K562 (cell line): ENCODE measurements at regions not wholly inside any gene's neighbourhood (a gene's known extent, or its start where the extent isn't known, plus 50 kb on each side); places are given as distances from the start of the nearest gene placed in this dataset.

ENCODE experiments used
- ATAC-seq: fragments of 200-7000 bp; cut with Tn5 transposase; 3 replicates; pipeline ENCODE4 v1.9.1; 2020; ENCODE audit warnings: moderate library complexity
- BruUV-seq: library from RNA; stranded (reverse); fragments of 400-500 nt; replicated peaks from 2 replicates; lab custom pipeline; 2021; lab: Mats Ljungman, UMichigan
- CTCF ChIA-PET: fragments of 300-600 bp; formaldehyde crosslinking; extraction: SDS; loops from one replicate; lab custom pipeline; 2021; ENCODE audit warnings: low intra/inter-chr PET ratio; lab: Yijun Ruan, JAX
- POLR2A ChIA-PET: fragments of 300-600, 350-650 bp; sonication (Branson Sonifier 250); formaldehyde crosslinking; extraction: SDS; loops from one replicate; lab custom pipeline; 2021; ENCODE audit warnings: antibody characterized with exemption, inconsistent platforms; lab: Yijun Ruan, JAX
- DNase-seq, 4 experiments: peaks; one replicate each; pipeline versions ENCODE4 v3.0.0 to v3.0.0-alpha.2; 2011 to 2018; ENCODE audit warnings: low spot score in 3 of 4, mixed read lengths in 3 of 4; ENCODE audit errors: extremely low read depth in 1 of 4
- FAIRE-seq: peaks from 2 replicates; lab custom pipeline; 2011; peaks lifted over from hg19 to GRCh38; lab: Jason Lieb, UNC
- H2AFZ ChIP-seq: 2 replicates; pipeline ENCODE4 v1.6.0; 2011; ENCODE audit warnings: low read depth, low read length, control low read depth, inconsistent platforms
- H3K27ac ChIP-seq: fragments of 200-600 bp; 3 replicates; pipeline ENCODE4 v1.8.0; 2011; ENCODE audit warnings: low read depth, mild to moderate bottlenecking, control low read depth, inconsistent platforms, low read length, moderate library complexity, mixed read lengths; ENCODE audit errors: extremely low read depth
- H3K27me3 ChIP-seq, 2 experiments: fragments of 300-600 bp in 1 of 2; 2 replicates in 1 of 2; 3 replicates in 1 of 2; pipeline versions ENCODE4 v1.6.0 to v1.8.0; 2011; ENCODE audit warnings: inconsistent platforms in 2 of 2, low read length in 2 of 2, mild to moderate bottlenecking in 1 of 2, mixed read lengths in 1 of 2, moderate library complexity in 1 of 2; ENCODE audit not compliant: control insufficient read depth in 2 of 2, insufficient read depth in 2 of 2
- H3K36me3 ChIP-seq: fragments of 300-600 bp; 3 replicates; pipeline ENCODE4 v1.8.0; 2011; ENCODE audit warnings: mild to moderate bottlenecking, low read length, inconsistent platforms; ENCODE audit not compliant: control insufficient read depth, insufficient read depth
- H3K4me1 ChIP-seq, 2 experiments: fragments of 200-600 bp in 1 of 2; replicated peaks in 1 of 2; 2 replicates in 1 of 2; 3 replicates in 1 of 2; pipeline versions ENCODE4 v1.5.1 to v1.8.0; 2011; ENCODE audit warnings: inconsistent platforms in 2 of 2, low read length in 2 of 2, mild to moderate bottlenecking in 1 of 2, mixed read lengths in 1 of 2, moderate library complexity in 1 of 2; ENCODE audit not compliant: control insufficient read depth in 2 of 2, insufficient read depth in 2 of 2
- H3K4me2 ChIP-seq: 2 replicates; pipeline ENCODE4 v1.6.1; 2011; ENCODE audit warnings: low read length, control low read depth, inconsistent platforms, mixed read lengths; ENCODE audit not compliant: insufficient read depth
- H3K4me3 ChIP-seq: fragments of 200-600 bp; sonication (generic), shearing (Covaris generic); 2 replicates; pipeline ENCODE4 v1.5.1; 2016; ENCODE audit warnings: control low read depth, inconsistent platforms
- H3K79me2 ChIP-seq: fragments of 200-600 bp; 3 replicates; pipeline ENCODE4 v1.8.0; 2011; ENCODE audit warnings: low read length, inconsistent platforms; ENCODE audit not compliant: control insufficient read depth, insufficient read depth
- H3K9ac ChIP-seq, 2 experiments: 2 replicates each; pipeline versions ENCODE4 v1.6.0 to v1.6.1; 2011; ENCODE audit warnings: low read depth in 2 of 2, low read length in 2 of 2, control low read depth in 1 of 2, inconsistent platforms in 1 of 2, mild to moderate bottlenecking in 1 of 2, mixed read lengths in 1 of 2; ENCODE audit not compliant: insufficient read depth in 1 of 2
- H3K9me1 ChIP-seq: one replicate; pipeline ENCODE4 v1.6.0; 2011; ENCODE audit warnings: inconsistent platforms, mild to moderate bottlenecking, low read length, moderate library complexity; ENCODE audit not compliant: control insufficient read depth, insufficient read depth
- H3K9me3 ChIP-seq: replicated peaks from 2 replicates; pipeline ENCODE4 v1.5.1; 2011; ENCODE audit warnings: low read depth, low read length, inconsistent platforms; ENCODE audit not compliant: control insufficient read depth, insufficient read depth
- H4K20me1 ChIP-seq: replicated peaks from 2 replicates; pipeline ENCODE4 v1.6.1; 2011; ENCODE audit warnings: low read length, inconsistent platforms, mixed read lengths; ENCODE audit not compliant: control insufficient read depth, insufficient read depth
- ARID2 ChIP-seq: fragments of 450-650 bp; IDR thresholded peaks from 2 replicates; pipeline ENCODE4 v1.6.1; 2017; ENCODE audit warnings: antibody characterized with exemption, mild to moderate bottlenecking
- BACH1 ChIP-seq: fragments of 200-800 bp; sonication (Bioruptor generic); IDR thresholded peaks from 2 replicates; pipeline ENCODE4 v1.6.1; 2016; ENCODE audit warnings: missing genetic modification characterization, missing compliant biosample characterization
- BDP1 ChIP-seq: IDR thresholded peaks from 3 replicates; pipeline ENCODE4 v1.6.1; 2011; ENCODE audit not compliant: insufficient read length, insufficient read depth
- ETV5 ChIP-seq: sonication (generic); formaldehyde crosslinking; IDR thresholded peaks from 2 replicates; pipeline ENCODE4 v1.4.0; 2020; ENCODE audit warnings: low read depth, mild to moderate bottlenecking, missing genetic modification reagents
- HCFC1 ChIP-seq: IDR thresholded peaks from 2 replicates; pipeline ENCODE4 v1.6.1; 2012; ENCODE audit warnings: low read depth, low read length, improper control_type of control experiment
- HNRNPK ChIP-seq: fragments of 200-400 bp; formaldehyde crosslinking; IDR thresholded peaks from one replicate; pipeline ENCODE4 v1.6.1; 2018; ENCODE audit warnings: mild to moderate bottlenecking, low read depth, low read length; ENCODE audit not compliant: poor library complexity, severe bottlenecking
- MCM2 ChIP-seq: fragments of 450-650 bp; IDR thresholded peaks from 2 replicates; pipeline ENCODE4 v1.6.1; 2017; ENCODE audit warnings: low read depth, mild to moderate bottlenecking
- MEIS2 ChIP-seq: fragments of 450-650 bp; IDR thresholded peaks from 2 replicates; pipeline ENCODE4 v1.6.1; 2014; ENCODE audit warnings: mild to moderate bottlenecking; ENCODE audit not compliant: partially characterized antibody
- NR1H2 ChIP-seq: sonication (generic); formaldehyde crosslinking; IDR thresholded peaks from 2 replicates; pipeline ENCODE4 v1.4.0; 2020; ENCODE audit warnings: mild to moderate bottlenecking, missing genetic modification reagents
- PREB ChIP-seq: sonication (generic); formaldehyde crosslinking; IDR thresholded peaks from 2 replicates; pipeline ENCODE4 v1.8.1; 2023; ENCODE audit warnings: mild to moderate bottlenecking, missing genetic modification reagents
- SIN3A ChIP-seq, 2 experiments: fragments of 150-350 bp in 1 of 2; IDR thresholded peaks; 2 replicates each; pipeline ENCODE4 v1.6.1; 2011 to 2016; ENCODE audit warnings: borderline replicate concordance in 2 of 2, low read depth in 2 of 2, low read length in 2 of 2, mild to moderate bottlenecking in 2 of 2, moderate library complexity in 2 of 2; ENCODE audit not compliant: control insufficient read depth in 1 of 2
- SRSF9 ChIP-seq: fragments of 200-400 bp; formaldehyde crosslinking; IDR thresholded peaks from 2 replicates; pipeline ENCODE4 v1.6.1; 2017; ENCODE audit warnings: low read depth, low read length, borderline replicate concordance
- ZC3H11A ChIP-seq: IDR thresholded peaks from 2 replicates; pipeline ENCODE4 v1.6.1; 2012; ENCODE audit warnings: low read depth, low read length, improper control_type of control experiment
- ZNF165 ChIP-seq: fragments of 250-450 bp; sonication (Bioruptor Pico); IDR thresholded peaks from 2 replicates; pipeline ENCODE4 v1.4.0; 2020; ENCODE audit warnings: borderline replicate concordance
- ZNF24 ChIP-seq: fragments of 450-650 bp; IDR thresholded peaks from 2 replicates; pipeline ENCODE4 v1.6.1; 2016
- ZNF3 ChIP-seq: fragments of 250-450 bp; sonication (Bioruptor Pico); IDR thresholded peaks from 2 replicates; pipeline ENCODE4 v1.5.0; 2021; ENCODE audit warnings: mild to moderate bottlenecking, moderate library complexity
- ZNF668 ChIP-seq: fragments of 250-450 bp; sonication (Bioruptor Pico); IDR thresholded peaks from 2 replicates; pipeline ENCODE4 v1.8.0; 2022; ENCODE audit warnings: mild to moderate bottlenecking, inconsistent platforms
- ZNF77 ChIP-seq: fragments of 250-450 bp; sonication (Bioruptor Pico); IDR thresholded peaks from 2 replicates; pipeline ENCODE4 v1.5.0; 2020
- WGBS: fragments of 100-300 bp; shearing (Covaris generic); methylation state at CpG from one replicate; pipeline ENCODE4 v1.1.6; 2016; ENCODE audit warnings: low coverage, mixed read lengths; ENCODE audit not compliant: insufficient coverage; ENCODE audit errors: missing lambda C conversion rate; 5-methylcytosine and 5-hydroxymethylcytosine counted together
- in situ Hi-C: fragments of 300-500 bp; cut with MboI; formaldehyde crosslinking; loops from 4 replicates; pipeline ENCODE4 v1.15.0; 2018; ENCODE audit warnings: inconsistent platforms, mixed read lengths
- intact Hi-C: fragments of 100-400 bp; cut with micrococcal nuclease; formaldehyde crosslinking; loops from 2 replicates; pipeline ENCODE4 v1.14.2; 2022
- TF ChIP-seq, protein P1 (sequence below): sonication (generic); formaldehyde crosslinking; IDR thresholded peaks from 2 replicates; pipeline ENCODE4 v1.5.0; 2020; ENCODE audit warnings: missing genetic modification reagents
- TF ChIP-seq, protein P2 (sequence below): sonication (generic); formaldehyde crosslinking; IDR thresholded peaks from 2 replicates; pipeline ENCODE4 v1.8.0; 2022; ENCODE audit warnings: mild to moderate bottlenecking, low read depth, missing genetic modification reagents

DNA sequence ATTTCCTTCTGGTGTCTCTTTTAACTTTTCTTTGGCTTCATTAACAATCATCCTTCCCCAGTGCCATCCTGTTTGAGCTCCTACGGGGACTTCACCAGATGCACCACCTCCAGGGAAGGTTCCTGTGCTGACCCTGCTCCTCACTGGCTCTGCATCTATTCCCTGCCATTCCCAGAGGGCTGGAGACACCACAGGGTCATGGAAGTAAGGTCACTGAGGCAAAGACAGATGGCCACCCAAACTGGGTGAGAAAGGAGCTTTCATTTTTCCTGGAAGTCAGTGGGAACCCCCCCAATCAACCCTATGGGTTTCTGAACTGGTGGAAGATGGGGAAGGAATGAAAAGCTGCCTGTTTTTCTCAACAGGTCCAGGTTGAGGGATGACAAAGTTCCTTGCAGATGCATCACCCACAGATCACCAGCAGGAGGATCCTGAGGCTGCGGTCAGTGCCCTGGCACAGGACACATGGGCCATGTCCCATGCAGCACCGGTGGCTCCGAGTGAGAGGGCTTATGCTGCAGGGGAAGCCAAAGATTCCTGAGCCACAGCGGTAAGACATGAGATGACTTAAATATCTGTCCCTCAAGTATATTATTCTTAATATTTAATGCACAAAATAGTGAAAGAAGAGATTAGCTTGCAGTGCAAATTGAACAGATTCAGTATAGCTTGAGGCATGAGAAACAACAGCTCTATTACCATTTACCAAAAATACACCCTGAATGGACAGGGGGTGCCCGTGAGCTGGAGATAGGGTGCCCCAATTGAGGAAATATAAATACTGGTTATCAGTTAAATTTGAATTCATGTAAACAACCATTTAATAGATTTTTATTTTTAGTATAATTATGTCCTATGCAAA lies 73.0 kb upstream of the VPREB1 start:
- FAIRE-seq (no peak), DNase-seq (peak; percentile 61 to 67 (median 64)), ATAC-seq (peak; percentile 90)
- H3K9ac ChIP-seq: no peak overlapping the region
- H3K9me1 ChIP-seq: peaks cover 2% of the 10 kb centered on the region
- CTCF ChIA-PET: interaction anchor here (0.5 to 1.0 kb wide), 3 partner anchors 12 to 63 kb away, joined by 3 to 4 read pairs (median 3); no protein-coding TSS in a partner anchor
- in situ Hi-C loops: no loop called here
- no peaks in the 10 kb centered on the region for H3K9me3 ChIP-seq
- H3K79me2 ChIP-seq: no peaks in the 10 kb centered on the region
- no peak overlapping the region for H3K4me2 ChIP-seq
- no peaks in the 10 kb centered on the region for H4K20me1 ChIP-seq
- WGBS: 2% methylated on average over 6 of the region's 6 CpGs
- no peaks in the 10 kb centered on the region for H3K36me3 ChIP-seq
- intact Hi-C loops: no loop called here
- POLR2A ChIA-PET: interaction anchor here (0.5 to 11.6 kb wide), 13 partner anchors 9 to 471 kb away, joined by 3 to 193 read pairs (median 3); no protein-coding TSS in a partner anchor
- no peak overlapping the region for H3K4me3 ChIP-seq
- no TSS peak for BruUV-seq
- H2AFZ ChIP-seq: no peak overlapping the region
- H3K27ac ChIP-seq: no peak overlapping the region
- H3K4me1 ChIP-seq: peaks cover 0 to 3% of the 10 kb centered on the region in 2 experiments; a peak in 1 of 5 replicates
- H3K27me3 ChIP-seq: peaks cover 1 to 9% of the 10 kb centered on the region in 2 experiments; a peak in 3 of 5 replicates
- TF ChIP-seq MCM2 (no peak), ARID2 (no peak), BACH1 (tag) (no peak), MEIS2 (no peak), NR1H2 (CRISPR knock-in tag) (no peak), PREB (CRISPR knock-in tag) (no peak), SRSF9 (no peak), ZNF165 (CRISPR knock-in tag) (0 out of 2 replicates have a peak, but pooled peaks have one; percentile 64), SIN3A (IDR thresholded peaks at IDR 0.05; ENCODE audit: borderline replicate concordance in 2 of 2, control insufficient read depth in 1 of 2, low read depth in 2 of 2, low read length in 2 of 2) (0 out of 4 replicates have a peak, but pooled peaks of 1 of the 2 experiments have one; percentile 39), ZNF24 (no peak), HCFC1 (no peak), ZC3H11A (no peak), HNRNPK (no peak), ZNF668 (no peak), BDP1 (no peak), ZNF77 (CRISPR knock-in tag) (0 out of 2 replicates have a peak, but pooled peaks have one; percentile 49), ZNF3 (CRISPR knock-in tag) (no peak), ETV5 (peak; percentile 44; the same call in 1 of the 2 replicates)
- TF ChIP-seq, protein P1, sequence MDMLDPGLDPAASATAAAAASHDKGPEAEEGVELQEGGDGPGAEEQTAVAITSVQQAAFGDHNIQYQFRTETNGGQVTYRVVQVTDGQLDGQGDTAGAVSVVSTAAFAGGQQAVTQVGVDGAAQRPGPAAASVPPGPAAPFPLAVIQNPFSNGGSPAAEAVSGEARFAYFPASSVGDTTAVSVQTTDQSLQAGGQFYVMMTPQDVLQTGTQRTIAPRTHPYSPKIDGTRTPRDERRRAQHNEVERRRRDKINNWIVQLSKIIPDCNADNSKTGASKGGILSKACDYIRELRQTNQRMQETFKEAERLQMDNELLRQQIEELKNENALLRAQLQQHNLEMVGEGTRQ (CRISPR knock-in tag): 0 out of 2 replicates have a peak, but pooled peaks have one; percentile 4
- TF ChIP-seq, protein P2, sequence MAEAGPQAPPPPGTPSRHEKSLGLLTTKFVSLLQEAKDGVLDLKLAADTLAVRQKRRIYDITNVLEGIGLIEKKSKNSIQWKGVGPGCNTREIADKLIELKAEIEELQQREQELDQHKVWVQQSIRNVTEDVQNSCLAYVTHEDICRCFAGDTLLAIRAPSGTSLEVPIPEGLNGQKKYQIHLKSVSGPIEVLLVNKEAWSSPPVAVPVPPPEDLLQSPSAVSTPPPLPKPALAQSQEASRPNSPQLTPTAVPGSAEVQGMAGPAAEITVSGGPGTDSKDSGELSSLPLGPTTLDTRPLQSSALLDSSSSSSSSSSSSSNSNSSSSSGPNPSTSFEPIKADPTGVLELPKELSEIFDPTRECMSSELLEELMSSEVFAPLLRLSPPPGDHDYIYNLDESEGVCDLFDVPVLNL: peak; percentile 69; the same call in 1 of the 2 replicates
